A549 (cell line): ENCODE measurements at regions not wholly inside any gene's neighbourhood (a gene's known extent, or its start where the extent isn't known, plus 50 kb on each side); places are given as distances from the start of the nearest gene placed in this dataset.

Experiments
- ATAC-seq, 2 experiments: fragments of 200-7000 bp in 1 of 2; fragments of >200 bp in 1 of 2; cut with Nextera tagmentation in 1 of 2; cut with Tn5 transposase in 1 of 2; 3 replicates each; pipeline versions ENCODE4 v1.8.0 to v1.9.1; 2018 to 2020; ENCODE audit warnings: mild to moderate bottlenecking in 1 of 2, moderate library complexity in 1 of 2
- CTCF ChIA-PET: fragments of 300-600 bp; sonication (Branson Sonifier 250); formaldehyde crosslinking; extraction: SDS; loops from one replicate; lab custom pipeline; 2021; ENCODE audit warnings: antibody characterized with exemption, inconsistent platforms; lab: Yijun Ruan, JAX
- POLR2A ChIA-PET: fragments of 350-600 bp; formaldehyde crosslinking; extraction: SDS; loops from one replicate; lab custom pipeline; 2021; ENCODE audit warnings: antibody characterized with exemption, inconsistent platforms; lab: Yijun Ruan, JAX
- DNase-seq, 2 experiments: peaks; one replicate each; pipeline versions ENCODE4 v3.0.0 to v3.0.0-alpha.2; 2011 to 2016; ENCODE audit warnings: low read depth in 1 of 2, low spot score in 1 of 2
- FAIRE-seq: peaks from 2 replicates; lab custom pipeline; 2011; peaks lifted over from hg19 to GRCh38; lab: Jason Lieb, UNC
- H3K27ac ChIP-seq, 2 experiments: fragments of >200 bp; sonication (Bioruptor Twin); formaldehyde crosslinking; 3 replicates each; pipeline ENCODE4 v1.5.1; 2016 to 2017
- H3K4me1 ChIP-seq: fragments of >200 bp; sonication (Bioruptor Twin); formaldehyde crosslinking; 3 replicates; pipeline ENCODE4 v1.6.1; 2016
- H3K4me2 ChIP-seq: fragments of >200 bp; sonication (Bioruptor Twin); formaldehyde crosslinking; 3 replicates; pipeline ENCODE4 v1.6.1; 2016
- H3K4me3 ChIP-seq: fragments of >200 bp; sonication (Bioruptor Twin); formaldehyde crosslinking; 3 replicates; pipeline ENCODE4 v1.5.1; 2016
- H3K9me3 ChIP-seq: fragments of >200 bp; sonication (Bioruptor Twin); formaldehyde crosslinking; 3 replicates; pipeline ENCODE4 v1.6.1; 2016
- BHLHE40 ChIP-seq: IDR thresholded peaks from 2 replicates; pipeline ENCODE4 v1.6.1; 2012; ENCODE audit warnings: low read depth, low read length, inconsistent platforms
- CBX8 ChIP-seq: fragments of 200-600 bp; sonication (generic); IDR thresholded peaks from 2 replicates; pipeline ENCODE4 v1.6.1; 2016
- CHD4 ChIP-seq: fragments of 200-600 bp; sonication (generic); IDR thresholded peaks from 2 replicates; pipeline ENCODE4 v1.6.1; 2016; ENCODE audit warnings: antibody characterized with exemption, mild to moderate bottlenecking, borderline replicate concordance
- EHMT2 ChIP-seq: fragments of 200-600 bp; sonication (generic); IDR thresholded peaks from 2 replicates; pipeline ENCODE4 v1.6.1; 2016; ENCODE audit warnings: antibody characterized with exemption, low read depth, mild to moderate bottlenecking, moderate library complexity
- ELK1 ChIP-seq: fragments of 150-350 bp; IDR thresholded peaks from 2 replicates; pipeline ENCODE4 v1.6.1; 2014; ENCODE audit warnings: low read depth, mild to moderate bottlenecking, low read length
- ESRRA ChIP-seq: fragments of 150-350 bp; IDR thresholded peaks from 2 replicates; pipeline ENCODE4 v1.6.1; 2014; ENCODE audit warnings: mild to moderate bottlenecking, low read length, borderline replicate concordance
- FOSB ChIP-seq: fragments of 250-450 bp; sonication (Bioruptor Pico); IDR thresholded peaks from 2 replicates; pipeline ENCODE4 v1.5.0; 2020; ENCODE audit warnings: mild to moderate bottlenecking, moderate library complexity
- FOSL2 ChIP-seq, 2 experiments: fragments of 450-650 bp in 1 of 2; fragments of >200 bp in 1 of 2; sonication (Bioruptor Twin) in 1 of 2; formaldehyde crosslinking; IDR thresholded peaks; 2 replicates each; pipeline versions ENCODE4 v1.5.0 to v1.6.1; 2016 to 2020; ENCODE audit warnings: mild to moderate bottlenecking in 1 of 2, moderate library complexity in 1 of 2
- FOXS1 ChIP-seq: fragments of 250-450 bp; sonication (Bioruptor Pico); IDR thresholded peaks from 2 replicates; pipeline ENCODE4 v1.5.0; 2020; ENCODE audit warnings: mild to moderate bottlenecking, moderate library complexity
- HOXA7 ChIP-seq: fragments of 250-450 bp; sonication (Bioruptor Pico); IDR thresholded peaks from 2 replicates; pipeline ENCODE4 v1.5.0; 2020; ENCODE audit warnings: mild to moderate bottlenecking, moderate library complexity
- JUNB ChIP-seq: fragments of >200 bp; sonication (Bioruptor Twin); formaldehyde crosslinking; IDR thresholded peaks from 2 replicates; pipeline ENCODE4 v1.6.1; 2016
- KDM5A ChIP-seq: fragments of 200-600 bp; sonication (generic); IDR thresholded peaks from 2 replicates; pipeline ENCODE4 v1.6.1; 2016; ENCODE audit warnings: antibody characterized with exemption, mild to moderate bottlenecking
- NR3C1 ChIP-seq: fragments of >200 bp; sonication (Bioruptor Twin); formaldehyde crosslinking; IDR thresholded peaks from 3 replicates; pipeline ENCODE4 v1.6.1; 2017
- PHF8 ChIP-seq: fragments of 200-600 bp; sonication (generic); IDR thresholded peaks from 2 replicates; pipeline ENCODE4 v1.6.1; 2016; ENCODE audit warnings: low read depth, mild to moderate bottlenecking, antibody characterized with exemption, moderate library complexity, borderline replicate concordance
- POLR2A ChIP-seq: IDR thresholded peaks from 2 replicates; pipeline ENCODE4 v1.6.1; 2012; ENCODE audit warnings: mild to moderate bottlenecking, low read length
- RAD21 ChIP-seq, 2 experiments: fragments of >200 bp in 1 of 2; sonication (Bioruptor Twin) in 1 of 2; formaldehyde crosslinking in 1 of 2; IDR thresholded peaks in 1 of 2; conservative IDR thresholded peaks in 1 of 2; 2 replicates in 1 of 2; 3 replicates in 1 of 2; pipeline ENCODE4 v1.6.1; 2012 to 2018; ENCODE audit warnings: inconsistent platforms in 1 of 2
- RCOR1 ChIP-seq: fragments of 150-350 bp; IDR thresholded peaks from 2 replicates; pipeline ENCODE4 v1.6.1; 2014; ENCODE audit warnings: antibody characterized with exemption, low read length, low read depth
- RFX5 ChIP-seq: fragments of 450-650 bp; IDR thresholded peaks from 2 replicates; pipeline ENCODE4 v1.7.1; 2014; ENCODE audit warnings: antibody characterized with exemption, mild to moderate bottlenecking, moderate library complexity
- TFCP2L1 ChIP-seq: fragments of 250-450 bp; sonication (Bioruptor Pico); IDR thresholded peaks from 2 replicates; pipeline ENCODE4 v1.5.0; 2021; ENCODE audit warnings: mild to moderate bottlenecking
- ZC3H11A ChIP-seq: fragments of 450-650 bp; IDR thresholded peaks from 2 replicates; pipeline ENCODE4 v1.6.1; 2014; ENCODE audit warnings: antibody characterized with exemption, mild to moderate bottlenecking
- ZFP36 ChIP-seq: fragments of 450-650 bp; IDR thresholded peaks from 2 replicates; pipeline ENCODE4 v1.6.1; 2014; ENCODE audit warnings: borderline replicate concordance; ENCODE audit not compliant: partially characterized antibody
- WGBS: methylation state at CpG from one replicate; pipeline ENCODE4 v1.1.6; 2017; ENCODE audit errors: missing lambda C conversion rate; 5-methylcytosine and 5-hydroxymethylcytosine counted together
- TF ChIP-seq, protein P1 (sequence below): IDR thresholded peaks from 2 replicates; pipeline ENCODE4 v1.6.1; 2012
- TF ChIP-seq, protein P2 (sequence below): fragments of >200 bp; sonication (Bioruptor Twin); formaldehyde crosslinking; IDR thresholded peaks from 2 replicates; pipeline ENCODE4 v1.6.1; 2016
- TF ChIP-seq, protein P3 (sequence below): IDR thresholded peaks from 2 replicates; pipeline ENCODE4 v1.6.1; 2012; ENCODE audit warnings: low read depth, borderline replicate concordance
- TF ChIP-seq, protein P4 (sequence below): fragments of 450-650 bp; IDR thresholded peaks from 2 replicates; pipeline ENCODE4 v1.6.1; 2014; ENCODE audit warnings: antibody characterized with exemption

GRCh38 chr5:133730866-133731265, 118.5 kb upstream of the FSTL4 start:
- peaks cover 13% of the 10 kb centered on the region for H3K4me1 ChIP-seq
- DNase-seq (no peak), FAIRE-seq (no peak), ATAC-seq (no peak)
- no peak for TF ChIP-seq CBX8
- no peak overlapping the region for H3K4me2 ChIP-seq
- ChIA-PET POLR2A (no interaction called here), CTCF (interaction anchor here (1.0 to 2.0 kb wide), 2 partner anchors 11 to 307 kb away, joined by 3 to 6 read pairs; no protein-coding TSS in a partner anchor)
- no peak overlapping the region for H3K27ac ChIP-seq
- WGBS, result 58% methylated on average over 7 of the region's 7 CpGs
- H3K4me3 ChIP-seq, result no peak overlapping the region
- H3K9me3 ChIP-seq, result peaks cover 14% of the 10 kb centered on the region; the same call in 2 of the 3 replicates

- H3K4me2 ChIP-seq, result no peak overlapping the region
- ChIA-PET CTCF (interaction anchor here (2.0 kb wide), 1 partner anchor 11 kb away, joined by 6 read pairs; no protein-coding TSS in a partner anchor), POLR2A (no interaction called here)
- TF ChIP-seq EHMT2, result no peak
- TF ChIP-seq HOXA7 (CRISPR knock-in tag), result no peak
- no peak for TF ChIP-seq POLR2A
- no peak for TF ChIP-seq TFCP2L1 (CRISPR knock-in tag)
- TF ChIP-seq RCOR1, result no peak
- TF ChIP-seq BHLHE40, result no peak
- TF ChIP-seq PHF8, result no peak
- TF ChIP-seq ZFP36, result no peak
- no peak for TF ChIP-seq ESRRA
- no peak for TF ChIP-seq RAD21 (conservative IDR thresholded peaks at IDR 0.05 in 1 of 2, IDR thresholded peaks at IDR 0.05 in 1 of 2)
- TF ChIP-seq, protein P1, sequence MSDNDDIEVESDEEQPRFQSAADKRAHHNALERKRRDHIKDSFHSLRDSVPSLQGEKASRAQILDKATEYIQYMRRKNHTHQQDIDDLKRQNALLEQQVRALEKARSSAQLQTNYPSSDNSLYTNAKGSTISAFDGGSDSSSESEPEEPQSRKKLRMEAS, result no peak
- TF ChIP-seq, protein P2, sequence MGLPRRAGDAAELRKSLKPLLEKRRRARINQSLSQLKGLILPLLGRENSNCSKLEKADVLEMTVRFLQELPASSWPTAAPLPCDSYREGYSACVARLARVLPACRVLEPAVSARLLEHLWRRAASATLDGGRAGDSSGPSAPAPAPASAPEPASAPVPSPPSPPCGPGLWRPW, result no peak
- TF ChIP-seq FOSB (CRISPR knock-in tag), result no peak
- TF ChIP-seq CHD4, result no peak
- TF ChIP-seq ELK1, result no peak
- no peak for TF ChIP-seq FOSL2 (IDR thresholded peaks at IDR 0.05)
- TF ChIP-seq FOSL2 (CRISPR knock-in tag; IDR thresholded peaks at IDR 0.05), result no peak
- TF ChIP-seq, protein P3, sequence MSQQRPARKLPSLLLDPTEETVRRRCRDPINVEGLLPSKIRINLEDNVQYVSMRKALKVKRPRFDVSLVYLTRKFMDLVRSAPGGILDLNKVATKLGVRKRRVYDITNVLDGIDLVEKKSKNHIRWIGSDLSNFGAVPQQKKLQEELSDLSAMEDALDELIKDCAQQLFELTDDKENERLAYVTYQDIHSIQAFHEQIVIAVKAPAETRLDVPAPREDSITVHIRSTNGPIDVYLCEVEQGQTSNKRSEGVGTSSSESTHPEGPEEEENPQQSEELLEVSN, result no peak
- TF ChIP-seq ZC3H11A, result no peak
- TF ChIP-seq RFX5, result no peak
- no peak for TF ChIP-seq NR3C1
- peaks cover 14% of the 10 kb centered on the region; the same call in 2 of the 3 replicates for H3K9me3 ChIP-seq
- H3K4me1 ChIP-seq, result peaks cover 8% of the 10 kb centered on the region
- WGBS, result 30% methylated on average over 6 of the region's 6 CpGs
- no peak for DNase-seq
- no peak overlapping the region for H3K27ac ChIP-seq
- no peak overlapping the region for H3K4me3 ChIP-seq
- no peak for FAIRE-seq
- no peak for ATAC-seq
Measured at GRCh38 chr5:133730346-133730745, 118.0 kb upstream of the FSTL4 start.

DNA sequence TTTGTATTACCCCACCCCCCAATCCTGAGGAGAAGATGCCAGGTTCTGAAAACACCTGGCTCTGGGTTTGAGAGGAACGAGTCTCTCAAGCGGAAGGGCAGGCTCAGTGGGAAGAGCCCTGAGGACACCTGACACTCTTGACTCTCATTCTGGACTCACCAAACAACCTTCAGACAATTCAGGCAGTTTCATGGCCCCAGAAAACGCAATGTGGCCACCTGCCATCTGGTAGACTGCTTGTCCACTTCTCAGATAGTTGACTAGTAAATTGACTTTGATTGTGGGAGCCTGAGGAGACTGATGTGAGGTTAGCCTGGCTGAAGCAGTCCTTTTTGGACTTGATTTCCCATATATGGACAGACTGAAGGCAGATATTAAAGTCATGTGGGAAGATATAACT, 117.5 kb upstream of the FSTL4 start:
- 52% methylated on average over 3 of the region's 3 CpGs for WGBS
- Histone ChIP-seq H3K27ac (no peak overlapping the region), H3K9me3 (peaks cover 13% of the 10 kb centered on the region; the same call in 2 of the 3 replicates), H3K4me1 (peaks cover 2% of the 10 kb centered on the region; the same call in 2 of the 3 replicates), H3K4me3 (no peak overlapping the region), H3K4me2 (no peak overlapping the region)
- POLR2A ChIA-PET, result no interaction called here
- CTCF ChIA-PET, result interaction anchor here (2.0 kb wide), 1 partner anchor 10 kb away, joined by 6 read pairs; no protein-coding TSS in a partner anchor
- ATAC-seq (no peak), DNase-seq (no peak), FAIRE-seq (no peak)
- TF ChIP-seq FOXS1 (CRISPR knock-in tag), result no peak
- TF ChIP-seq NR3C1, result no peak
- no peak for TF ChIP-seq HOXA7 (CRISPR knock-in tag)
- TF ChIP-seq POLR2A, result no peak
- TF ChIP-seq KDM5A, result no peak
- TF ChIP-seq, protein P4, sequence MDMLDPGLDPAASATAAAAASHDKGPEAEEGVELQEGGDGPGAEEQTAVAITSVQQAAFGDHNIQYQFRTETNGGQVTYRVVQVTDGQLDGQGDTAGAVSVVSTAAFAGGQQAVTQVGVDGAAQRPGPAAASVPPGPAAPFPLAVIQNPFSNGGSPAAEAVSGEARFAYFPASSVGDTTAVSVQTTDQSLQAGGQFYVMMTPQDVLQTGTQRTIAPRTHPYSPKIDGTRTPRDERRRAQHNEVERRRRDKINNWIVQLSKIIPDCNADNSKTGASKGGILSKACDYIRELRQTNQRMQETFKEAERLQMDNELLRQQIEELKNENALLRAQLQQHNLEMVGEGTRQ, result no peak
- TF ChIP-seq, protein P2, result no peak
- no peak for TF ChIP-seq JUNB
